ENCODE measurements at regions not wholly inside any gene's neighbourhood (a gene's known extent, or its start where the extent isn't known, plus 50 kb on each side); places are given as distances from the start of the nearest gene placed in this dataset.
"Not testable (repeated sequence)": the region's sequence is repeated elsewhere in the genome, so short reads cannot be mapped to it uniquely, and the experiment has no call there.

- not testable (repeated sequence) for ATAC-seq
Measured at GRCh38 chr1:68881330-68882194, 384.7 kb upstream of the DEPDC1 start.

GRCh38 chr1:68889471-68889870 lies 392.6 kb upstream of the DEPDC1 start:
- no peak for ATAC-seq

- ATAC-seq: no peak
Measured at GRCh38 chr1:68890736-68891135, 393.9 kb upstream of the DEPDC1 start.

GRCh38 chr1:68904477-68904876 lies 407.6 kb upstream of the DEPDC1 start:
- no peak for ATAC-seq

GRCh38 chr1:68906431-68906830 lies 409.5 kb upstream of the DEPDC1 start:
- no peak for ATAC-seq

- no peak for ATAC-seq
Measured at GRCh38 chr1:68907491-68907890, 410.6 kb upstream of the DEPDC1 start.

- ATAC-seq: no peak
Measured at GRCh38 chr1:68908316-68908715, 411.4 kb upstream of the DEPDC1 start.

- peak; percentile 96 for ATAC-seq
Measured at GRCh38 chr1:68916221-68916902, 419.5 kb upstream of the DEPDC1 start.

- no peak for ATAC-seq
Measured at GRCh38 chr1:68917456-68917855, 420.6 kb upstream of the DEPDC1 start.

GRCh38 chr1:68918563-68918962 lies 421.7 kb upstream of the DEPDC1 start:
- ATAC-seq: no peak

GRCh38 chr1:68919075-68919474 lies 422.2 kb upstream of the DEPDC1 start:
- peak; percentile 43 for ATAC-seq

GRCh38 chr1:68923475-68924088 lies 426.7 kb upstream of the DEPDC1 start:
- ATAC-seq: not testable (repeated sequence)

GRCh38 chr1:68930101-68930500 lies 433.2 kb upstream of the DEPDC1 start:
- no peak for ATAC-seq

GRCh38 chr1:68936530-68936929 lies 439.6 kb upstream of the DEPDC1 start:
- no peak for ATAC-seq

- ATAC-seq: no peak
Measured at GRCh38 chr1:68938051-68938666, 441.3 kb upstream of the DEPDC1 start.

GRCh38 chr1:68950036-68950435 lies 453.2 kb upstream of the DEPDC1 start:
- ATAC-seq: no peak

GRCh38 chr1:68953311-68953710 lies 456.4 kb upstream of the DEPDC1 start:
- ATAC-seq: no peak

- ATAC-seq: no peak
Measured at GRCh38 chr1:68954841-68955240, 458.0 kb upstream of the DEPDC1 start.

GRCh38 chr1:68955424-68955823 lies 458.5 kb upstream of the DEPDC1 start:
- ATAC-seq: no peak

GRCh38 chr1:68958958-68959357 lies 462.1 kb upstream of the DEPDC1 start:
- ATAC-seq: no peak

GRCh38 chr1:68959461-68960030 lies 462.7 kb upstream of the DEPDC1 start:
- ATAC-seq: no peak

GRCh38 chr1:68961143-68961542 lies 464.3 kb upstream of the DEPDC1 start:
- no peak for ATAC-seq

- ATAC-seq: no peak
Measured at GRCh38 chr1:68963353-68963752, 466.5 kb upstream of the DEPDC1 start.

All from esophagus mucosa (tissue), 1 donor.